DMS153 treated with DMSO at 0.1 percent for 48 hours (cell line): ENCODE measurements at regions not wholly inside any gene's neighbourhood (a gene's known extent, or its start where the extent isn't known, plus 50 kb on each side); places are given as distances from the start of the nearest gene placed in this dataset.

Source experiments
- DNase-seq: peaks from one replicate; lab custom pipeline; 2025; ENCODE audit not compliant: unreplicated experiment; lab: John Stamatoyannopoulos, UW

DNA sequence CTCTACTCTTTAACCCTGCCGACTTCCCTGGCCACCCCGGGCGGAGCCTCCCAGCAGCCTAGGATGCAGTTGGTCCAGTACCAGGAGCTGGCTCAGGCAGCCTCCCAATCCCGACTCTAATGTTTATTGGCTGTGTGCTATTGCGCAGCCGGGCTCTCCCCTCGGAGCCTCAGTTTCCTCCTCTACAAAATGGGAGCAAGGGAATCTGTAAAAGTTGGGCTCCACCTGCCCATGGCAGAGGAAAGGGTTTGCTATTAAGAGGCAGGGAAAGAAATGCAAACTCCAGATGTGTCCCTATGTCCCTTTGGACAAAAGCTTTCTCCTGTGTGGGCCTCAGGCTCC, 140.8 kb upstream of the PJA1 start:
- DNase-seq = no peak

DNA sequence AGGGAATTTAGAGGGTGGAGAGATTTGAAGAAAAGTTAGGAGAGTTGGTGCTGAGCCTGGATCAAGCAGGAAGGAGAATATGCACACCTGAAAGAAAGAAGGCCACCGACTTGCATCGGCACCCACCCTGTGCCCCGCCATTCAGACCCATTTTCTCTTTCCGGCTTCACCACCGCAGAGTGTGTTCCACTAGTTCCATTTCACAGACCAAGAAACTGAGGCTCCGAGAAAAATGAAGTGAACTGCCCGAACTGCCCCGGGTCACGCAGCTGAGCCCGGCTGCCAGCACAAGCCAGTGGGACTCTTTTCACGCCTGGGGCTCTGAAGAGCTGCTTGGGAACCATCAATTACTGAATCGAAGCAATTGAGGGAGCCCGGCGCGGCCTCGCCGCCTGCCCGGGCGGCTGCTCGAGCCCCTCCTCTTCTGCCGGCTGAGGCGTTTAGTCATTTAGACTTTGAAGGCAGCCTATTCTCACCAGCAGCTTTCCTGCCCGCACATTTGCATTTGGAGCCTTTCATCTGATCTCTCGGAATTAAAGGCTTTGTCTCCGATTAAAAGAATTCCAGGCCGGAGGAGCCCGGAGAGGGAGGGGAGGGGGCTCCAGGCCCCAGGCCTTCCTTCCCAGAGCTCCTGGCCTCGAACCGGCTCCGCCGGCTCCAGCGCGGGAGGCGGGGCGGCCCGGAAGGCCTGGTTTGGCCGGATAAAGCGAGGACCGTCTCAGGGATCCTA, 140.2 kb upstream of the PJA1 start:
- no peak for DNase-seq

DNA sequence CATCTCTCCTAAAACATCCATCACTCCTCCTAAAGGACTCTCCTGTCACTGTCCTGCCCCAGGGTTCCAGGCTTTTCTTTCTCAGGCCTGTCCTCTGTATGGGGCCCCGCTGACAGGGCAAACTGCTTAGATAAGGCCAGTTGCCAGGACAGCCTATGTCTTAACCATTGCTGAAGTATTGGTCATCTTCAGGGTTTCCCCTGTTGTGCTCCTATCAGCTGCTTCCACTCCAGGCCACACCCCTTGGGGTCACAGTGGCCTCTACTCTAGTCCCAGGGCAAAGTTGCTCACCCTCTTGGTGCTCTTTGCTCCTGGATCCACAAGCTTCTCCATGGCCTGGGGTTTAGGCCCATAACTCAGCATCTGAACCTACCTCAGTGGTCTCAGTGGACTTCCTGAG, 138.0 kb upstream of the PJA1 start:
- DNase-seq = no peak

DNA sequence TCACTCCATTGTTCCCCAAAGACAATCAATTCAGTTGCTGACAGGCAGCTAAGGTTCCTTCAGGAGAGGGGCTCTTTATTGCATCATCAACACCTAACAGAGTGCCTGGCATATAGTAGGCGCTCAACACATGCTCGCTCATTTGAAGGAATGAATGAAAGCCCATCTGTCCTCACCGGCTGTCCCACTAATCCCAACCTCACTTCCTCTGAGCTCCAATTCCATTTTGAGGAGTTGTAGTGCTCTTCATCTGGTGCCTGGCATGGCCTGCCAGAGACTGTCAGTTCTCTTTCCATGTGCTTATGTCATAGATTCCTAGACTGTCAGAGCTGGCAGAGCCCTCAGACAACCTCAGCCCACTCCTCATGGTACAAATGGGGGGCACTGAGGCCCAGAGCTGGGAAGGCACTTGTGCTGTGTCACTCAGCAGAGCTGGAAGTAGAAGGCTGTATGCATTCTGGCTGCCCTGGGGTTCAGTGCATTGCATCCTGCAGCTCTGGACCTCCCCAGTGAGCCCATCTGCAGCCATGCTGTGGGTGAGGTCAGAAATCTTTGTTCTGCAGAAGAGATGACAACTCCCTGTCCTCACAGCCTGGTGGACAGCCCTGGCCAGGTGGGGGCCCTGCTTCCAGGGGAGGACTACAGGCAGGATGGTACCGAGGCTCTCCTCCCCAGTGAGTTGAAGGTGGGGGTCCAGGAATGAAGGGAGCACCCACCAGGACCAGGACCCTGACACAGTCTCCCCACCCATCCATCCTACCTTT, 134.9 kb upstream of the PJA1 start:
- no peak for DNase-seq

DNA sequence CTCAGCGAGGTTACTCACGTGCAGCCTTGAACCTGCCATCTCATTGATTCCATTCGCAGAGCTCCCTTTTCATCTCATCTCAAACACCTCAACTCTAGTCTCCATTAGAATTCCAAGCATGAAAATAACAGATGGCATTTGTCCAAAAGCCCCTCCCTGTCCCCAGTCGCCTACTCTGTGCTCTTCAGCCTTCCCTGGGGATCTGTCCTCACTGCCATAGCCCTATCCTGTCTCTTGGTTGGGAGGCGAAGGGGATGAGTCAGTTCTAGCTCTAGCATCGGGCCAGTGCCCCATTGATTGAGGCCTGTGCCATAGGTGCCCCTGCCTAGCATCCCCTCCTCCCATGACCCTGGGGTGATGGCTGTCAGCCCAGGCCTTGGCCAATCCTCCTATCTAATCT, 134.0 kb upstream of the PJA1 start:
- DNase-seq = no peak

DNA sequence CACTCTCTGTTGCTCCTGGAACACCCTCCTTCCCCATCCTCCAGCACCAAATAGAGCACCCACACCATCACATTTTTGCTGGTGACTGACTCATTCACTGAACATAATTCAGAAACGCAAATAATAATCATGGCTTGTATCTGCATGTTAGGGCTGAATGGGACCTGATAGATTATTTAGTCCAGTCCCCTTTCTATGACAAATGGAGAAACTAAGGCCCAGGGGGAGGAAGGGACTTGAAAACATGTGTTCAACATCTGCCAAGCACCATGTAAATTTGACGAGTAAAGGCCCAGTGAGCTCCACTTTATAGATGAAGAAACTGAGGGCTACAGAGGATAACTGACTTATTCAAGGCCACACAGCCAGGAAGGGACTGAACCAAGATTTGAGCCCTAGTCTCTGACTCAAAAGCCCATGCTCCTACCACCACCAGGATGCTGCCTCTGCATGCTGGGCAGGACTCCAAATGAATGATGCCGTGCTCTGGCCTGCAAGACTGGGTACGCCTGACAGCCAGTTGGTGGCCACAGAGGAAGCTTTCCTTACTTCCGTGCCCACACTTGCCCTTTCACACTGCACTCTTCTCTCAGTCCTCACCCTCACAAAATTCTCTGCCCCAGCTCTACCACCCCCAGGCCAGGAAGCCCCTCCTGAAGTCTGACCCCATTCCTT, 133.3 kb upstream of the PJA1 start:
- DNase-seq = no peak

DNA sequence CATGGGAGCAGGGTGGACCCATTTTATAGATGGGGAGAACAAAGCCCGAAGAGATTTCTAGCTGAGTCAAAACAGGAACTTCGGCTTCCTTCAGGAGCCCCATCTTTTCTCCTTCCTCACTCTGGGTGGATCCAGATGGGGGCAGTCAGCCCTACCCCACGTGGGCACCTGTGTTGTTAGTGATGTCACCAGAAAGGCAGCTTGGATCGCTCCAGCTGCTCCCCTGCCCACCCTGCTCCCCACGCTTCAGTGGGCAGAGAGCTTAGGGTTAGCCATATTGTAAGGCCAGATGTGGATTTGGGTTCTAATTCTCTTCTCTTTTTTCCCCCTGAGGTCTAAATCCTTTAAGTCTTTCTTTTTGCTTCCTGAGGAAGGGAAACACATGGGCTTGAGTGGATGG, 132.3 kb upstream of the PJA1 start:
- no peak for DNase-seq

DNA sequence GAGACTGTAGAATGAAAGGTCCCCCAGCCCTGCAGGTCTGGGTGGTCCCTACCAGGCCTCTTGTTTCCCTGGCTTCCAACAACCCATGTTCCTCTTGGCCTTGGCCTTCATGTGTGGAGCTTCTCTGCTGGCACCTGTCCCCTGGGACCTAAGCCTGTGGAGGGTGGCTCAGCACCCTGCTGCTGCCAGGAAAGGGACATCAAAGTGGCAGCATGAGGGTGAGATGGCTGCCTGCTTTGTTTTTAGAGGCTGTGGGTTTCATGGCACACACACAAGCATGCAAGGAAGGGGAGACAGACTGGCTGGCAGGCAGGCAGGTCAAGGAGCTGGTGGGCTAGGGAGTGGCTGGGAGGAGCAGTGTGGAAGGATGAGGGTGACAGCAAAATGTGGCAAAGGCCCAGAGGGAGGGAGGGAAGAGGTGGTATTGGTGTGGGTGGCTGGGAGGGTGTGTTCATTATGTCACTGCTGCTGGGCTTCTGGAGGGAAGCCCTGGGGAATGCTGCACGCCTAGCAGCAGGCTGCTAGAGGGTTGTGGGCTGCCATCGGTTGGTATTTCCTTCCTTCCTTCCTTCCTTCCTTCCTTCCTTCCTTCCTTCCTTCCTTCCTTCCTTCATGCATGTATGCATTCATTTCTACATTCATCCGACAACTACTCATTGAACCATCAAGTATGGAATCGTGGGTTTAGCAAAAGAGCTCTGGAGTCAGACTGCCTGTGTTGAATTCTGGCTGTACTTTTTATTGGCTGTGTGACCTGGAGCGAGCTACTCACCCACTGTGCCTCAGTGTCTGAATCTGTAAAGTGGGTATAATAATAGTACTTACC, 128.7 kb upstream of the PJA1 start:
- no peak for DNase-seq

DNA sequence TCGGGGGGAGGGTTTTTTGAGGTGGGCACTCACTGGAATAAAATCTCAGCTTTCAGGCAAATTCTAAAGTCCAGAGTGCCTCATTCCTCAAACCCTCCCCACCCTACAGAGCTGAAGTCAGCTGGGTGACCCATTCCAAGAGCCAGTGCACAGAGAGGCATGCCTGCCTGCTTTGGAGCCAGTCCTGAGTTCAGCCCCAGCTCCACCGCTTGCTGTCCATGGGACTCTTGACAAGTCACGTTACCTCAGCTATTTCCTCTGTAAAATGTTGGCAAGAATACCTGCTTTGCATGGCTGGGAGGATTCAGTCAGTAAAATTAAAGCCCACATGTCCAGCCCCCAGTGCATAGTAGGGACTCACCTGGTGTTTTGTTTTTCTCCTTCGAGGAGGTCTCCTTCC, 125.9 kb upstream of the PJA1 start:
- no peak for DNase-seq

DNA sequence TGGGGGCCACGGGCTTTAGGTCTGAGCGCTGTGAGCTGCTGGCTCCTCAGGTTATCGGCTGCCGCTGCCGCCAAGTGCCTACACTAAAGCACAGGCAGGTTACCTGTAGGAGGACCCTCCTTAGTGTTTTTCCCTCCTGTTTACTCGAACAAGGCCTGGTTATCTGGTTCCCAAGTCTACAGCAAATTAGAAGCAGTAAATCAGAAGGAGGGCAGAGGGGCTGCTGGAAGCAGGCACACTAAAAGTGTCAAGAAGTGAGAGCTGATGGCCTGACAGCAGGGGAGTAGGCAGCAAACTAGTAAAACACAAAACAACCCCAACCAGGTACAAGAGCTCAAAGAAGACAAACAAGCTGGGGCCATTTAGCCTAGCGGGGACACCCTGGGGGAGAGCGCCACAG, 125.0 kb upstream of the PJA1 start:
- no peak for DNase-seq

DNA sequence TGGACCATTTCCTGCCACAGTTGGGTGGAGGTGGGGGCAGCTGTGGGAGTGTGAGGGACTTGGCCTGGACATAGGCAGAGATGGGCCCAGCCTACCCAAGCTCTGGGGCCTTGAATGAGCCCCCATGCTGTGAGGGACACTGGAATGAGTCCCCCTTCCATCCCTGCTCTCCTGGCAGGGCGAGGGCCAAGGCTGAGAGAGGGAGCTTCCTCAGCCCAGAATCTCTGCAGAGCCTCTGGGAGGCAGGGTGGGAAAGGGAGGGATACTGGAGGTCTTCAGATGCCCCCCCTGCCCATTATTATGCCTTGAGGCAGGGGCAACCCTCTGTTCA, 124.5 kb upstream of the PJA1 start:
- no peak for DNase-seq

DNA sequence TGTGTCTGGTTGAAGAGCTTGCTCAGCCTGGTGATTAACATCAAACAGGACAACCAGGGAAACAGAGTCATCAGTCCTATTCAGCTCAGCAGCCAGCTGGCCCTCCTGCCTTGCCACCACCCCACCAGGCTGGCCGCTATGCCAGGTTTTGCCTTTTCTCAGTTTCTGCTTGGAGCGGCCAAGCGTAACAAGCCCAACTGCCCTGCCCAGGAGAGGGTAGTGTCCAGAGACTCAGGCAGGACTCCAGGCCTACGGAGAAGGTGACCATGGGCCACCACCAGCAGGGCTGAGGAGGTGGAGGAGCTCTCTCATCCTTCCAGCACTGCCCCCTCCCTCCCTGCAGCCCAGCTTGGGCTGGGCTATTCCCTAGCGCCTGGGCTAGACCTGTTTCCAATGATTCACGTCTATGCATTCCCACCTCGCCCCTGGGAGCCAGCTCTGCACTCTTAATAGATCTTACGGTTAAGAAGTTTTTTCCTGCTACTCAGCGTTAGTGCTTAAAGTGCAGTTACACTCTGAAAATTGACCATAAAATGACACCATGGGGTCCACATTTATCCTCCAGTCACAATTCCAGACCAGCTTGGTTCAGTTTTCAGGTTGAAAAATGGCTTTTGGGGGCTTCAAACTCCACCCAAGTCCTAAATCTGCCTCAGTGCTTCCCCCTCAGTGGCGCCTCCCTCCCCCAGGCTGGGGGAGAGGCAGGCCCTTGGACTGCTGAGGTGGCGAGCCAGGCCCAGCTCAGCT, 124.0 kb upstream of the PJA1 start:
- DNase-seq = no peak

DNA sequence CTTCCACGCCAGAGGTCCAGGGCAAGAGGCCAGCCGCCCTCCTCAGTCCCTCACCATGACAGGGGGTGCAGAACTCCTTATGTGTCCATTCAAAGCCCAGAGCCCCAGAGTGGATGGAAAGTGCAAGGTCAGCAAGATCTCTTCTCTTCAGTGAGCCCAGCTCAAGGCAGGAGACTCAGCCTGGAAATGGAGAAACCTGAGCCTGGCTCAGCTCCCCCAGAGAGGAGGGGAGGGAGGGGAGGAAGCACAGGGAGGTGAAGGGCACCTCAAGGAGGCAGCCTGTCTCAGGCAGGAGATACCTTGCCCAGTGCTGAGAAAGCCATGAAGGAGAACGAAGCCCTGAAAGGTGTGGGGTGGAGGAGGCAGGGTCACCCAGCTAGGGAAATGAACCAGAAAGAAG, 121.8 kb upstream of the PJA1 start:
- DNase-seq = no peak

DNA sequence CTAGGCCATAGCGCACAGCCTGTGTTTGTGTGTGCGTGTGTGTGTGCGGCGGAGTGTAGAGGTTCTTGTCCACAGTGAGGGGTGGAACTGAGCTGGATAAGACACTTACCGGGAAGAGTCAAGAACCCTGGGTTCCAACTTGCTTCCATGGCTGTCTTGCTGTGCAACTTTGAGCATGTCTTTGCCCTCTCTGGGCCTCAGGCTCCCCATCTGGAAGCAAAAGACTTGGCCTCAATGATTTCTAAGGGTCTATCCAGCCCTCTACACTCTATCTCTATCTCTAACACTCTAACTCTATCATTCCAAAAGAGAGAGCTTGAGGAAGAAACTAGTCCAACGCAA, 121.3 kb upstream of the PJA1 start:
- no peak for DNase-seq

DNA sequence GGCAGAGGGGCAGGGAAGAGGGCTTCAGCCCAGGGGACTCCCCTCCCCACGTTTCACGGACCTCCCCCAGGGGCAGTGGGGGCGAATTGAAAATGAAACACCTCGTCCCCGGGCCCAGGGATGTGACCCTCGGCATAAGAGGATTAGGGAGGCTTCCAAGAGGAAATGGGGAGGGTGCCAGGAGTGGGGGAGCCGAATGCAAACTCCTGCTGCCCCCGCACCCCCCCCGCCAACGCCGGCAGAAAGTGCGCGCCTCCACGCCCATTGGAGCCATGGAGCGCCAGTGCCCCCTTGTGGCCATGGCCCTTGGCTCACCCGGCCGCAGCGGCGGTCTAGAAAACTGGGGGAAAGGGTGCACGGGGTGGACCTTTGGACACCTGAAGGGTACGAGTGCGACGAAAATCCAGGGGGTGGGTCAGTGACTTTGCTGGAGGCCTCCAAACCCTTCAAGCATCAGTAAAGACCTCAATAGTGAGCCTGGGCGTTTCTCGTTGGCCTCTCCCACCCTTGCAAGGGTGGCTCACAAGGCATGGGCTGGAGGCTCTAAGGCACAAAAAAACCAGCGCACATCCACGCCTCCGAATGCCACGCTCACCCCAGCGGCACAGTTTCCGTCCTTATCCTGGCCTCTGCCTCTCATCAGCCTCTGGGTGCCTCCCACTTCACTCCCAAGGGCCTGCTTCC, 120.8 kb upstream of the PJA1 start:
- no peak for DNase-seq

DNA sequence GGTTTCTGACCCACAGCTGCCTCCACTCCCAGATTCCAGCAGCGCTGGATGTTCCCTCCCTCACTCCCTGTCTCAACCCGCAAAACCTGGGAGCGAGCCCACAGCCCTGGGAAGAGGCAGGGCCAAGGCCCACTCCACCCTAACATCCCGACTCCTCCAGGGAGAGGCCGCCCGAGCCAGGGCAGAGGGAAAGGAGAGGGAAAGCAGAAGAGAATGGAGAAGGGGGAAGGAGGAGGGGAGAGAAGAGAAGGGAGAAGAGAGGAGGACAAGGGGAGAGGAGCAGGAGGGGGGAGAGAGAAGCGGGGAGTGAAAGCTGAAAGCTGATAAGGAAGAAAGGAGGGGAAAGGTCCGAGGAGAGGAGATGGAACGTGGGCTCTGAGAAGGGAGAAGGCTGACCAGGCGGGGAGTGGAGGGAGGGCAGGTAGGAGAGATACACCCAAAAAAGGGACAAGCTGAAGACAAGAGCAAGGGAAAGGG, 120.2 kb upstream of the PJA1 start:
- no peak for DNase-seq

DNA sequence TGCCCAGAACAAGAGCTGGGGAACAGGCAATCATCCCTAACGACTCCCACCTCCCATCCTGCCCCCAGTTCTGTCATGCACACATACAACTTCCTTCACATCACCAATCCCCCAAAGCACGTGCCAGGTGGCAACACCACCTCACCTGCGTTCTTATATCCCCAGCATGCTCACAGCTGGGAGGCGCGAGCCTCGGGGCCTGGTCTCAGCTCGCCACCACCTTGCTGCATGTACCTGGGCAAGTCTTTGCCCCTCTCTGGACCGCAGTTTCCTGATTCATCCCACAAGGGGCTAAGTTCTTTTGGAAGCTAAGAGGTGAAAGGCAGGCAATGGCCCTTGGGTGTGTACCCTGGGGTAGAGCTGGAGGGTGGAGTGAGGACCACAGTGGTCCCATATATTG, 119.2 kb upstream of the PJA1 start:
- no peak for DNase-seq

DNA sequence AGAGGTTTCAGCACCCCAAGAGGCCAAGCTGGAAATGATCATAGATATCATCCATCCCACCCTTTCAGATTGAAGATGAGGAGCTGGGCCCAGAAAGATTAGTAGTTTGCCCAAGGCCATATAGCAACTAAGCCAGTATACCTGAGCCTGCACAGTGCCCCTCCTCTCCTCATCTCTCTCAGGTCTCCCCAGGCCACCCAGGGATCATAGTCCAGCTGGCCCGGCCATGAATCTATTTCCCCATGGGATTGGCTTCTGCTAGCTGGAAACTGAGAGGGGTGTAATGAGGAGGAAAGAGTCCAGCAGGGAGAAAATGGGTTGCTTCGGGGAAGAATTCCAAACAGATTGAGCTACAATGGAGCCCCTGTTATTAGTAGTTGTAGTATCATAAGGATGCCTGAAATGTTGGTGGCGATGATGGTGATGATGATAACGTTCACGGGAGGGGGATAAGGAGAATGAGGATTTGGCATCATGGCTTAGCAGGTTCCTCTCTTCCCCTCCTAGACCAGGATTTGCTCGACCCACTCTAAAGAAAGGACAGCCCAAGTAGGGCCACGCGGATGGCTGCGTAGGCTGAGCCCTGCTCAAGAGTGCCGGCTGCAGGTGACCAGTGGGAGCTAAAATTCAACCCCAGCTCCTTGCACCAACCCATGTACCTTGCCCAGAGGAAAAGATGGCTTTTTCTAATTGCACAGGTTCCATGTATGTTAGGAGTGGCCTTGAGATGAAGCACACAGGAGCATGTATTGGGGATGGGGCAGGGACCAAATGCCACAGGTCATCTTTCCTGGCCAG, 117.8 kb upstream of the PJA1 start:
- DNase-seq = no peak

DNA sequence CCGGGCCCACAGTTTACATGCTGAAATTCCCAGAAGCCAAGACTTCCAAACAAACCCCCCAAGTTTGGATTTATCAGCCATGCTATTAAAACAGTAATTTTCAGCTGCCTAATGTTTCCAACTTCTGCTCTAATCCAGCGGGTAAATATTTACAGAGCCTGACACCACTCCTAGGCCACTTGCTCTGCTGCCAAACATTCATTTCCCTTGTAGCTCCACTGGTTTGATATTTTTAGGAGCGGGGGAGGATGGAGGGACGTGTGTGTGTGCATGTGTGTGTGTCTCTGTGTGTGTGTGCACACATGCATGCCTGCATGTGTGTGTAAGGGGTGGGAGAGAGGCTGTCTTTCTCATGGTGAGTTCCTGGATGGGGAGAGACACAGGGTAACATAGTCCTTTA, 115.7 kb upstream of the PJA1 start:
- no peak for DNase-seq

DNA sequence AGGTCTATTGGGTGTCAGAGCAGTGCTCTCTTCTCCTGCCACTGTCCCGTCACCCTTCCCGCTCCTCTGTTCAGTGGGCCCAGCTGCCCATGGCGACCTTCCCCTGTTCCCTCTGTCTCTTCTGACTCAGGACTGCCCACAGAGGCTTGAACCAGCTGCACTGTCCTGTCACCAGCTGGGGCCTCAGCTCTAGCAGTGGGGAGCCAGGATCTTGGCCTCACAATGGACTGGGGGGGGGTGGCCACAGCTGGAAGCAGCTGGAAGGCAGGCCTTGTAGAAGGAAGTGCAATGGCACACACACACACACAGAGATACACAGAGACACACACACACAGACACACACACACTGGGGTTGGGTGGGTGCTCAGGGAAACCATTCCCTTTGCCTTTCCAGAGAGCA, 114.0 kb upstream of the PJA1 start:
- DNase-seq = no peak
